NCI-H1092 (cell line): ENCODE measurements at regions not wholly inside any gene's neighbourhood (a gene's known extent, or its start where the extent isn't known, plus 50 kb on each side); places are given as distances from the start of the nearest gene placed in this dataset.

Experiments used
- DNase-seq: peaks from one replicate; lab custom pipeline; 2025; lab: John Stamatoyannopoulos, UW

- DNase-seq, result no peak
Observed at GRCh38 chr12:63318933-63319332, 167.9 kb upstream of the AVPR1A start.

GRCh38 chr12:63318313-63318712 is 167.3 kb upstream of the AVPR1A start:
- no peak for DNase-seq

GRCh38 chr12:63317880-63318279 is 166.9 kb upstream of the AVPR1A start:
- no peak for DNase-seq

- no peak for DNase-seq
Observed at GRCh38 chr12:63317286-63317846, 166.4 kb upstream of the AVPR1A start.

GRCh38 chr12:63313139-63313538 is 162.1 kb upstream of the AVPR1A start:
- no peak for DNase-seq

GRCh38 chr12:63308671-63309070 is 157.7 kb upstream of the AVPR1A start:
- DNase-seq, result no peak

GRCh38 chr12:63307849-63308248 is 156.8 kb upstream of the AVPR1A start:
- no peak for DNase-seq

- DNase-seq, result no peak
Observed at GRCh38 chr12:63305901-63306875, 155.2 kb upstream of the AVPR1A start.

- DNase-seq, result no peak
Observed at GRCh38 chr12:63304887-63305316, 153.9 kb upstream of the AVPR1A start.

- no peak for DNase-seq
Observed at GRCh38 chr12:63302941-63303536, 152.0 kb upstream of the AVPR1A start.

GRCh38 chr12:63302269-63302940 is 151.4 kb upstream of the AVPR1A start:
- DNase-seq, result no peak

GRCh38 chr12:63301311-63301710 is 150.3 kb upstream of the AVPR1A start:
- no peak for DNase-seq

GRCh38 chr12:63298386-63298930 is 147.5 kb upstream of the AVPR1A start:
- DNase-seq, result no peak

GRCh38 chr12:63294327-63294632 is 143.3 kb upstream of the AVPR1A start:
- DNase-seq, result no peak

GRCh38 chr12:63292471-63293221 is 141.6 kb upstream of the AVPR1A start:
- DNase-seq, result no peak

- DNase-seq, result peak; percentile 43
Observed at GRCh38 chr12:63276537-63277365, 125.8 kb upstream of the AVPR1A start.

- no peak for DNase-seq
Observed at GRCh38 chr12:63266988-63267387, 116.0 kb upstream of the AVPR1A start.

GRCh38 chr12:63264629-63265028 is 113.6 kb upstream of the AVPR1A start:
- DNase-seq, result no peak

GRCh38 chr12:63250486-63250885 is 99.5 kb upstream of the AVPR1A start:
- no peak for DNase-seq

GRCh38 chr12:63238892-63239291 is 87.9 kb upstream of the AVPR1A start:
- no peak for DNase-seq

- no peak for DNase-seq
Observed at GRCh38 chr12:63232896-63233295, 81.9 kb upstream of the AVPR1A start.
